A549 (cell line): ENCODE measurements at regions not wholly inside any gene's neighbourhood (a gene's known extent, or its start where the extent isn't known, plus 50 kb on each side); places are given as distances from the start of the nearest gene placed in this dataset.

Experiments
- ATAC-seq, 2 experiments: fragments of 200-7000 bp in 1 of 2; fragments of >200 bp in 1 of 2; cut with Nextera tagmentation in 1 of 2; cut with Tn5 transposase in 1 of 2; 3 replicates each; pipeline versions ENCODE4 v1.8.0 to v1.9.1; 2018 to 2020; ENCODE audit warnings: mild to moderate bottlenecking in 1 of 2, moderate library complexity in 1 of 2
- CTCF ChIA-PET: fragments of 300-600 bp; sonication (Branson Sonifier 250); formaldehyde crosslinking; extraction: SDS; loops from one replicate; lab custom pipeline; 2021; ENCODE audit warnings: antibody characterized with exemption, inconsistent platforms; lab: Yijun Ruan, JAX
- POLR2A ChIA-PET: fragments of 350-600 bp; formaldehyde crosslinking; extraction: SDS; loops from one replicate; lab custom pipeline; 2021; ENCODE audit warnings: antibody characterized with exemption, inconsistent platforms; lab: Yijun Ruan, JAX
- DNase-seq, 2 experiments: peaks; one replicate each; pipeline versions ENCODE4 v3.0.0 to v3.0.0-alpha.2; 2011 to 2016; ENCODE audit warnings: low read depth in 1 of 2, low spot score in 1 of 2
- FAIRE-seq: peaks from 2 replicates; lab custom pipeline; 2011; peaks lifted over from hg19 to GRCh38; lab: Jason Lieb, UNC
- H3K27ac ChIP-seq, 2 experiments: fragments of >200 bp; sonication (Bioruptor Twin); formaldehyde crosslinking; 3 replicates each; pipeline ENCODE4 v1.5.1; 2016 to 2017
- H3K4me1 ChIP-seq: fragments of >200 bp; sonication (Bioruptor Twin); formaldehyde crosslinking; 3 replicates; pipeline ENCODE4 v1.6.1; 2016
- H3K4me2 ChIP-seq: fragments of >200 bp; sonication (Bioruptor Twin); formaldehyde crosslinking; 3 replicates; pipeline ENCODE4 v1.6.1; 2016
- H3K4me3 ChIP-seq: fragments of >200 bp; sonication (Bioruptor Twin); formaldehyde crosslinking; 3 replicates; pipeline ENCODE4 v1.5.1; 2016
- H3K9me3 ChIP-seq: fragments of >200 bp; sonication (Bioruptor Twin); formaldehyde crosslinking; 3 replicates; pipeline ENCODE4 v1.6.1; 2016
- CBX2 ChIP-seq: fragments of 200-600 bp; sonication (generic); IDR thresholded peaks from 2 replicates; pipeline ENCODE4 v1.6.1; 2016; ENCODE audit warnings: low read depth, mild to moderate bottlenecking, borderline replicate concordance
- CHD2 ChIP-seq: fragments of 150-350 bp; IDR thresholded peaks from 2 replicates; pipeline ENCODE4 v1.6.1; 2014; ENCODE audit warnings: low read length; ENCODE audit not compliant: partially characterized antibody
- EP300 ChIP-seq, 2 experiments: fragments of >200 bp; sonication (Bioruptor Twin); formaldehyde crosslinking; IDR thresholded peaks; 2 replicates in 1 of 2; 3 replicates in 1 of 2; pipeline ENCODE4 v1.6.1; 2016 to 2017
- KDM1A ChIP-seq: fragments of 200-600 bp; sonication (generic); IDR thresholded peaks from 2 replicates; pipeline ENCODE4 v1.6.1; 2016; ENCODE audit warnings: low read depth, mild to moderate bottlenecking
- KDM5A ChIP-seq: fragments of 200-600 bp; sonication (generic); IDR thresholded peaks from 2 replicates; pipeline ENCODE4 v1.6.1; 2016; ENCODE audit warnings: antibody characterized with exemption, mild to moderate bottlenecking
- MAZ ChIP-seq: fragments of 150-350 bp; IDR thresholded peaks from 2 replicates; pipeline ENCODE4 v1.6.1; 2014; ENCODE audit warnings: antibody characterized with exemption, low read depth, low read length, borderline replicate concordance
- NPAS2 ChIP-seq: fragments of 250-450 bp; sonication (Bioruptor Pico); IDR thresholded peaks from 2 replicates; pipeline ENCODE4 v1.8.0; 2022; ENCODE audit warnings: mild to moderate bottlenecking, moderate library complexity, borderline replicate concordance
- NR3C1 ChIP-seq: fragments of >200 bp; sonication (Bioruptor Twin); formaldehyde crosslinking; IDR thresholded peaks from 3 replicates; pipeline ENCODE4 v1.6.1; 2017
- PHF8 ChIP-seq: fragments of 200-600 bp; sonication (generic); IDR thresholded peaks from 2 replicates; pipeline ENCODE4 v1.6.1; 2016; ENCODE audit warnings: low read depth, mild to moderate bottlenecking, antibody characterized with exemption, moderate library complexity, borderline replicate concordance
- RFX5 ChIP-seq: fragments of 450-650 bp; IDR thresholded peaks from 2 replicates; pipeline ENCODE4 v1.7.1; 2014; ENCODE audit warnings: antibody characterized with exemption, mild to moderate bottlenecking, moderate library complexity
- RNF2 ChIP-seq: fragments of 200-600 bp; sonication (generic); IDR thresholded peaks from 2 replicates; pipeline ENCODE4 v1.6.1; 2016; ENCODE audit warnings: low read depth, mild to moderate bottlenecking, antibody characterized with exemption, moderate library complexity, borderline replicate concordance
- TFCP2L1 ChIP-seq: fragments of 250-450 bp; sonication (Bioruptor Pico); IDR thresholded peaks from 2 replicates; pipeline ENCODE4 v1.5.0; 2021; ENCODE audit warnings: mild to moderate bottlenecking
- TP53 ChIP-seq: fragments of 250-450 bp; sonication (Bioruptor Pico); IDR thresholded peaks from 2 replicates; pipeline ENCODE4 v1.5.0; 2021; ENCODE audit warnings: mild to moderate bottlenecking, moderate library complexity
- ZNF302 ChIP-seq: fragments of 250-450 bp; sonication (Bioruptor Pico); IDR thresholded peaks from 2 replicates; pipeline ENCODE4 v1.9.0; 2021; ENCODE audit warnings: inconsistent platforms, mild to moderate bottlenecking, moderate library complexity
- ZSCAN20 ChIP-seq: fragments of 250-450 bp; sonication (Bioruptor Pico); IDR thresholded peaks from 2 replicates; pipeline ENCODE4 v1.8.0; 2022; ENCODE audit warnings: mild to moderate bottlenecking, moderate library complexity
- WGBS: methylation state at CpG from one replicate; pipeline ENCODE4 v1.1.6; 2017; ENCODE audit errors: missing lambda C conversion rate; 5-methylcytosine and 5-hydroxymethylcytosine counted together
- TF ChIP-seq, protein P1 (sequence below): fragments of >200 bp; sonication (Bioruptor Twin); formaldehyde crosslinking; IDR thresholded peaks from 3 replicates; pipeline ENCODE4 v1.5.1; 2016
- TF ChIP-seq, protein P2 (sequence below): fragments of >200 bp; sonication (Bioruptor Twin); formaldehyde crosslinking; IDR thresholded peaks from 2 replicates; pipeline ENCODE4 v1.6.1; 2016
- TF ChIP-seq, protein P3 (sequence below): fragments of 250-450 bp; sonication (Bioruptor Pico); IDR thresholded peaks from 2 replicates; pipeline ENCODE4 v1.5.0; 2020; ENCODE audit warnings: low read depth, mild to moderate bottlenecking, moderate library complexity
- TF ChIP-seq, protein P4 (sequence below): IDR thresholded peaks from 2 replicates; pipeline ENCODE4 v1.6.1; 2012
- TF ChIP-seq, protein P5 (sequence below): fragments of >200 bp; sonication (Bioruptor Twin); formaldehyde crosslinking; IDR thresholded peaks from 3 replicates; pipeline ENCODE4 v1.6.1; 2016

DNA sequence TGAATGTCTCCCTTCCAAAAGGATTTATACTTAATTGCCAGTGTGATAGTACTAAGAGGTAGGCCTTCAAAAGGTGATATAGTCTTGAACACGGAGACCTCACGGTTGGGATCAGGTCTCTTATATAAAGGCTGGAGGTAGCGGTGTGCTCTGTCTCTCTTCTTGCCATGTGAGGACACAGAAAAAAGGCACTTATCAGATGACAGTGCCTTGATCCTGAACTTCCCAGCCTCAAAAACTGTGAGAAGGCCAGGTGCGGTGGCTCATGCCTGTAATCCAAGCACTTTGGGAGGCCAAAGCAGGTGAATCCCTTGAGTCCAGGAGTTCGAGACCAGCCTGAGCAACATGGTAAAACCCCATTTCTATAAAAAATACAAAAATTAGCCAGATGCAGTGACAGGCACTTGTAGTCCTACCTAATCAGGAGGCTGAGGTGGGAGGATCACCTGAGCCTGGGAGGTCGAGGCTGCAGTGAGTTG, 108.9 kb upstream of the TOP3B start:
- TF ChIP-seq, protein P1, sequence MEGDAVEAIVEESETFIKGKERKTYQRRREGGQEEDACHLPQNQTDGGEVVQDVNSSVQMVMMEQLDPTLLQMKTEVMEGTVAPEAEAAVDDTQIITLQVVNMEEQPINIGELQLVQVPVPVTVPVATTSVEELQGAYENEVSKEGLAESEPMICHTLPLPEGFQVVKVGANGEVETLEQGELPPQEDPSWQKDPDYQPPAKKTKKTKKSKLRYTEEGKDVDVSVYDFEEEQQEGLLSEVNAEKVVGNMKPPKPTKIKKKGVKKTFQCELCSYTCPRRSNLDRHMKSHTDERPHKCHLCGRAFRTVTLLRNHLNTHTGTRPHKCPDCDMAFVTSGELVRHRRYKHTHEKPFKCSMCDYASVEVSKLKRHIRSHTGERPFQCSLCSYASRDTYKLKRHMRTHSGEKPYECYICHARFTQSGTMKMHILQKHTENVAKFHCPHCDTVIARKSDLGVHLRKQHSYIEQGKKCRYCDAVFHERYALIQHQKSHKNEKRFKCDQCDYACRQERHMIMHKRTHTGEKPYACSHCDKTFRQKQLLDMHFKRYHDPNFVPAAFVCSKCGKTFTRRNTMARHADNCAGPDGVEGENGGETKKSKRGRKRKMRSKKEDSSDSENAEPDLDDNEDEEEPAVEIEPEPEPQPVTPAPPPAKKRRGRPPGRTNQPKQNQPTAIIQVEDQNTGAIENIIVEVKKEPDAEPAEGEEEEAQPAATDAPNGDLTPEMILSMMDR = no peak
- no peak for TF ChIP-seq MAZ
- TF ChIP-seq, protein P2, sequence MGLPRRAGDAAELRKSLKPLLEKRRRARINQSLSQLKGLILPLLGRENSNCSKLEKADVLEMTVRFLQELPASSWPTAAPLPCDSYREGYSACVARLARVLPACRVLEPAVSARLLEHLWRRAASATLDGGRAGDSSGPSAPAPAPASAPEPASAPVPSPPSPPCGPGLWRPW = no peak
- TF ChIP-seq TP53 = no peak
- TF ChIP-seq RNF2 = no peak
- Histone ChIP-seq H3K27ac (no peak overlapping the region), H3K9me3 (no peaks in the 10 kb centered on the region), H3K4me1 (no peaks in the 10 kb centered on the region), H3K4me2 (no peak overlapping the region), H3K4me3 (no peak overlapping the region)
- no peak for DNase-seq
- ATAC-seq = no peak
- POLR2A ChIA-PET = no interaction called here
- WGBS = 47% methylated on average over 6 of the region's 6 CpGs
- no peak for FAIRE-seq
- CTCF ChIA-PET = no interaction called here

DNA sequence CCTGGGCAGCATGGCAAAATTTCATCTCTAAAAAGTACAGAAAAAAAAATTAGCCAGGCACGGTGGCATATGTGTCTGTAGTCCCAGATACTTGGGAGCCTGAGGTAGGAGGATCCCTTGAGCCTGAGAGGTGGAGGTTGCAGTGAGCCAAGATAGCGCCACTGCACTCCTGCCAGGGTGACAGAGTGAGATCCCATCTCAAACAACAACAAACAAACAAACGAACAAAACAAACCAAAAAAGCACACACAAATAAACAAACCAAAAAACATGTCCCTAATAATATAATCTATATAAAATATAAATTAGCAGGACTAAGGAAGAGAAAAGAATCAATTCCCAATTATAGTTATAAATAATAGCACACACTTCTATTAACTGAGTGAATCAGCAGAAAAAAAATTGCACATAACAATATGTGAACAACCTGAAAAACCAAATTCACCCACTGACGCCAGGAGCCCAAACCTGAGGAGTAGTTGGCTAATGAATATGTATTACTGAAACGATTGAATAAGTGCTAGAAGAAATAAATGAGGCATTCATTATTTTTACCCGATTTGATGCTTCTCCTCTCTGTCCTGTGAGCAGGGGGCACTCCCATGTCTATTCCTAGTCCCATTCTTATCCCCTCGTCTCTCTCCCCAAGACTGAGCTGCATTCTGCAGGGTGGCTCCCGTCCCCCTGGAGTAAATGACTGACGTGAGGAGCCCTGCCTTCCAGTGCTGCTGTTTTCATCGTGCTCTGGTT, 108.2 kb upstream of the TOP3B start:
- no peak overlapping the region for H3K4me3 ChIP-seq
- CTCF ChIA-PET = no interaction called here
- WGBS = 33% methylated on average over 10 of the region's 10 CpGs
- POLR2A ChIA-PET = no interaction called here
- H3K4me2 ChIP-seq = no peak overlapping the region
- FAIRE-seq (no peak), DNase-seq (no peak), ATAC-seq (no peak)
- TF ChIP-seq RFX5 (no peak), CHD2 (no peak), PHF8 (no peak)
- TF ChIP-seq, protein P2 = no peak
- TF ChIP-seq, protein P3, sequence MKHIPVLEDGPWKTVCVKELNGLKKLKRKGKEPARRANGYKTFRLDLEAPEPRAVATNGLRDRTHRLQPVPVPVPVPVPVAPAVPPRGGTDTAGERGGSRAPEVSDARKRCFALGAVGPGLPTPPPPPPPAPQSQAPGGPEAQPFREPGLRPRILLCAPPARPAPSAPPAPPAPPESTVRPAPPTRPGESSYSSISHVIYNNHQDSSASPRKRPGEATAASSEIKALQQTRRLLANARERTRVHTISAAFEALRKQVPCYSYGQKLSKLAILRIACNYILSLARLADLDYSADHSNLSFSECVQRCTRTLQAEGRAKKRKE (CRISPR knock-in tag) = no peak
- H3K27ac ChIP-seq = no peak overlapping the region
- H3K4me1 ChIP-seq = no peaks in the 10 kb centered on the region
- no peaks in the 10 kb centered on the region for H3K9me3 ChIP-seq

DNA sequence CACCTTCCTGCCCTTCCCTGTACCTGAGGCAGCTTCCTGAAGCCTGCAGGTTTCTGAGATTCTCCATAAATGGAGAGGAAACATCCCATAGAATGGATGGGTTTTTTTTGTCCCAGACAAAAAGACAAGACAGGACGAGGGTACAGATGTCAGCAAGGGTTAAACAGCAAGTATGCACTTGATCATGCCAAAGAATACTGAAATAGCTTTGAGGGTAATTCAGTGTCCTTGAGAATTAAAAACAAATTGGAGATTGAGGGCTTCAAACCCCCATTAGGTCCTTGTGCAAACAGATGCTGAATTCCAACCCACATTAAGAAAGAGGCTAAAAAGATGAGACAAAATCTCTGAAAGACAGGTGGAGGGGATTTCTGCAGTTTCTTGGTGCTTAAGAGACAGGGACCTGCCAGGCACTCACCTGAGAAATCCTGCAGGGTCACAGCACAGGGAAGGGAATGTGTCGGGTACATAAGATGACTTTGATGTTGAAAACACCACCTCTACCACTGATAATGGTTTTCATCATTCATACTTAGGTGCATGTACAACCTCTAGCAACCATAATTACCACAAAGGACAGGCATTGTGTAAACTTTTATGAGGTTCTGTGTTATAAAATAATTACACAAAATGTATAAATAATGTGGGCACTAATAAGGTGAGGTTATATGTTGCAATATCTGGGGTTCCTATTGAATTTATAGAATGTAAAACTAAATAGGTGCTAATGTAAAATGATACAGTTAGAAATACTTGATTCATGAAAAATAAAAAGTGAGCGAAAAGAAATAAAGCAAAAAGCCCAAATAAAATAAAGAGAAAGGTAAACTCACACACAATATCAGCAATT, 107.1 kb upstream of the TOP3B start:
- no peak for FAIRE-seq

More for the DNA sequence above, 107.1 kb upstream of the TOP3B start:
- H3K27ac ChIP-seq = no peak overlapping the region
- WGBS = 52% methylated on average over 3 of the region's 3 CpGs
- no peaks in the 10 kb centered on the region for H3K9me3 ChIP-seq
- ChIA-PET CTCF (no interaction called here), POLR2A (no interaction called here)
- ATAC-seq (no peak), DNase-seq (no peak)
- H3K4me1 ChIP-seq = no peaks in the 10 kb centered on the region
- H3K4me3 ChIP-seq = no peak overlapping the region
- TF ChIP-seq TFCP2L1 (CRISPR knock-in tag) (no peak), NR3C1 (no peak), PHF8 (no peak), KDM5A (no peak), KDM1A (no peak), EP300 (IDR thresholded peaks at IDR 0.05) (no peak), CBX2 (no peak), ZSCAN20 (CRISPR knock-in tag) (no peak), RNF2 (no peak), NPAS2 (no peak), ZNF302 (CRISPR knock-in tag) (no peak)
- TF ChIP-seq, protein P4, sequence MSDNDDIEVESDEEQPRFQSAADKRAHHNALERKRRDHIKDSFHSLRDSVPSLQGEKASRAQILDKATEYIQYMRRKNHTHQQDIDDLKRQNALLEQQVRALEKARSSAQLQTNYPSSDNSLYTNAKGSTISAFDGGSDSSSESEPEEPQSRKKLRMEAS = no peak
- TF ChIP-seq, protein P3 (CRISPR knock-in tag) = no peak
- TF ChIP-seq, protein P5, sequence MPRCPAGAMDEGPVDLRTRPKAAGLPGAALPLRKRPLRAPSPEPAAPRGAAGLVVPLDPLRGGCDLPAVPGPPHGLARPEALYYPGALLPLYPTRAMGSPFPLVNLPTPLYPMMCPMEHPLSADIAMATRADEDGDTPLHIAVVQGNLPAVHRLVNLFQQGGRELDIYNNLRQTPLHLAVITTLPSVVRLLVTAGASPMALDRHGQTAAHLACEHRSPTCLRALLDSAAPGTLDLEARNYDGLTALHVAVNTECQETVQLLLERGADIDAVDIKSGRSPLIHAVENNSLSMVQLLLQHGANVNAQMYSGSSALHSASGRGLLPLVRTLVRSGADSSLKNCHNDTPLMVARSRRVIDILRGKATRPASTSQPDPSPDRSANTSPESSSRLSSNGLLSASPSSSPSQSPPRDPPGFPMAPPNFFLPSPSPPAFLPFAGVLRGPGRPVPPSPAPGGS = no peak
- no peak overlapping the region for H3K4me2 ChIP-seq
